ENCODE measurements at regions not wholly inside any gene's neighbourhood (a gene's known extent, or its start where the extent isn't known, plus 50 kb on each side); places are given as distances from the start of the nearest gene placed in this dataset.

GRCh38 chr9:85248514-85249312 lies 493.0 kb downstream of the AGTPBP1 start:
- TF ChIP-seq CTCF (IDR thresholded peaks at IDR 0.05) (no peak), POLR2A (IDR thresholded peaks at IDR 0.05) (no peak)

Measured in breast epithelium (tissue), 3 donors.